Neural progenitor cell (in vitro differentiated cells): ENCODE measurements at regions not wholly inside any gene's neighbourhood (a gene's known extent, or its start where the extent isn't known, plus 50 kb on each side); places are given as distances from the start of the nearest gene placed in this dataset.

ENCODE experiments used
- DNase-seq: peaks from one replicate; pipeline ENCODE4 v3.0.0-alpha.2; 2016; ENCODE audit warnings: low spot score
- H2AFZ ChIP-seq: fragments of 200-600 bp; sonication (generic); replicated peaks from 2 replicates; pipeline ENCODE4 v1.6.1; 2016; ENCODE audit warnings: antibody characterized with exemption
- H3F3A ChIP-seq: fragments of 200-600 bp; sonication (generic); 2 replicates; pipeline ENCODE4 v1.6.1; 2016; ENCODE audit warnings: antibody characterized with exemption, low read depth
- H3K27ac ChIP-seq: fragments of 200-600 bp; sonication (generic); 2 replicates; pipeline ENCODE4 v1.5.1; 2016; ENCODE audit warnings: mild to moderate bottlenecking
- H3K27me3 ChIP-seq: fragments of 200-600 bp; sonication (generic); 2 replicates; pipeline ENCODE4 v1.6.1; 2016; ENCODE audit warnings: mild to moderate bottlenecking, moderate library complexity
- H3K36me3 ChIP-seq: fragments of 200-600 bp; sonication (generic); 2 replicates; pipeline ENCODE4 v1.5.1; 2016
- H3K4me1 ChIP-seq: fragments of 200-600 bp; sonication (generic); 2 replicates; pipeline ENCODE4 v1.6.1; 2016; ENCODE audit warnings: mixed run types
- H3K4me2 ChIP-seq: fragments of 200-600 bp; sonication (generic); 2 replicates; pipeline ENCODE4 v1.6.1; 2016
- H3K4me3 ChIP-seq: fragments of 200-600 bp; sonication (generic); 2 replicates; pipeline ENCODE4 v1.5.1; 2016
- H3K79me2 ChIP-seq: fragments of 200-600 bp; sonication (generic); 2 replicates; pipeline ENCODE4 v1.6.1; 2016; ENCODE audit warnings: low read depth
- H3K9ac ChIP-seq: fragments of 200-600 bp; sonication (generic); 2 replicates; pipeline ENCODE4 v1.6.1; 2016
- H3K9me3 ChIP-seq: fragments of 200-600 bp; sonication (generic); 2 replicates; pipeline ENCODE4 v1.5.1; 2016; ENCODE audit warnings: low read depth
- H4K20me1 ChIP-seq: fragments of 200-600 bp; sonication (generic); 2 replicates; pipeline ENCODE4 v1.6.1; 2016; ENCODE audit warnings: low read depth
- H3K27ac Mint-ChIP-seq: 3 replicates; pipeline ENCODE4 v1.8.0; 2021; ENCODE audit warnings: mixed read lengths
- H3K27me3 Mint-ChIP-seq: 2 replicates; pipeline ENCODE4 v1.8.0; 2022; ENCODE audit warnings: low read depth, mild to moderate bottlenecking, inconsistent platforms, moderate library complexity, mixed read lengths; ENCODE audit not compliant: insufficient read depth
- H3K36me3 Mint-ChIP-seq: 3 replicates; pipeline ENCODE4 v1.8.0; 2021; ENCODE audit warnings: mixed read lengths
- H3K4me1 Mint-ChIP-seq: 3 replicates; pipeline ENCODE4 v1.8.0; 2021; ENCODE audit warnings: mixed read lengths
- H3K4me3 Mint-ChIP-seq: 3 replicates; pipeline ENCODE4 v1.8.0; 2021; ENCODE audit warnings: mild to moderate bottlenecking, moderate library complexity, mixed read lengths
- H3K9me3 Mint-ChIP-seq: 3 replicates; pipeline ENCODE4 v1.8.0; 2020; ENCODE audit warnings: mixed read lengths
- CTCF ChIP-seq: fragments of 200-600 bp; sonication (generic); IDR thresholded peaks from 2 replicates; pipeline ENCODE4 v1.5.1; 2017; ENCODE audit warnings: antibody characterized with exemption, mild to moderate bottlenecking
- EZH2 ChIP-seq: fragments of 200-600 bp; sonication (generic); IDR thresholded peaks from 2 replicates; pipeline ENCODE4 v1.6.1; 2017; ENCODE audit warnings: antibody characterized with exemption, mild to moderate bottlenecking, moderate library complexity
- EZH2phosphoT487 ChIP-seq: fragments of 200-600 bp; sonication (generic); IDR thresholded peaks from 2 replicates; pipeline ENCODE4 v1.6.1; 2017; ENCODE audit warnings: antibody characterized with exemption

DNA sequence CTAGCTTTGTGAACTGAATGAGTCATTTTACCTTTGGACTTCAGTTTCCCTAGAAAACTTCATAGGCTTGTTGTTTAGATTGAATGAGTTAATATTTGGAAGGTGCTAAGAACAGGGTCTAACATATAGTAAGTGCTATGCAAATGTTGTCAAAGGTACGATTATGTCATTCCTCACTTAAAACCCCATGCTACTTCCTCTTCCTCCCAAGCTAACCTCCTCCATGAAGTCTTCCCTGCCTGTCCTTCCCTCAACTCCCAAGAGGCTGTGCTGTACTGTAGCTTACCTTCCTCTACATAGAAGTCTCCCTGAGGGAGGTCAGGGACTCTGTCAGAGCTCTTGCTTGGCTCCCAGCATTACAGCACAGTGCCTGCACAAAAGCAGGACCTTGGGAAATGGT lies 103.4 kb upstream of the PJA1 start:
- Mint-ChIP-seq H3K4me1 (peaks cover 16% of the 10 kb centered on the region), H3K4me3 (no peak overlapping the region), H3K9me3 (peaks cover 2% of the 10 kb centered on the region), H3K36me3 (no peaks in the 10 kb centered on the region), H3K27ac (no peak overlapping the region), H3K27me3 (peaks cover 9% of the 10 kb centered on the region)
- Histone ChIP-seq H3K27ac (no peak overlapping the region), H3K27me3 (peaks cover 54% of the 10 kb centered on the region), H3K4me3 (no peak overlapping the region), H3K9ac (no peak overlapping the region), H3K4me1 (peaks cover 3% of the 10 kb centered on the region), H2AFZ (no peak overlapping the region), H3F3A (no peaks in the 10 kb centered on the region), H3K36me3 (no peaks in the 10 kb centered on the region), H4K20me1 (no peaks in the 10 kb centered on the region), H3K9me3 (no peaks in the 10 kb centered on the region), H3K4me2 (no peak overlapping the region), H3K79me2 (no peaks in the 10 kb centered on the region)
- DNase-seq, result no peak
- TF ChIP-seq EZH2phosphoT487 (no peak), CTCF (no peak), EZH2 (no peak)

DNA sequence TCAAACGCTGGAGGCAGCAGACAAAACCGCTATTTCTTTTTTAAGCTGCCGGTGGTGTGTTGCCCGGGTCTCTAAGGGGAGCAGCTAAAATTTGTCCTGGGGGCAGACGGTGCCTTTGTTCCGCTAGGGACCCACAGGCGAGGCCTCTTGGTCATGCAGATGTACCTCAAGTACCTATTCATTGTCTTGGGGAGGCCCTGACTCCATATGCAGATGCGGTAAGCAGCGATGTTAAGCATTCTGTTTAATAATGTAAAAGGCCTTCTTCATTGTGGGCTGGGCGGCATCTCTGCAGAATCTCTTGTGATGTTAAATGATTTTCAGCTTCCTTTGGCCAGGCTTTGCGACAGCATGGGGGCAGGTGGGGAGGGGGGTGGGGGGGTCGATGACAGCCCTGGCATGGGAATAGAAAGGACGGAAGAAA lies 98.9 kb upstream of the PJA1 start:
- Mint-ChIP-seq H3K27me3 (peaks cover 18% of the 10 kb centered on the region), H3K27ac (peak overlapping the region; percentile 39), H3K36me3 (no peaks in the 10 kb centered on the region), H3K9me3 (peaks cover 5% of the 10 kb centered on the region), H3K4me1 (peaks cover 34% of the 10 kb centered on the region), H3K4me3 (peak overlapping the region; percentile 6)
- Histone ChIP-seq H4K20me1 (no peaks in the 10 kb centered on the region), H3K79me2 (no peaks in the 10 kb centered on the region), H3F3A (no peaks in the 10 kb centered on the region), H3K9me3 (no peaks in the 10 kb centered on the region), H2AFZ (no peak overlapping the region), H3K27me3 (peaks cover 96% of the 10 kb centered on the region), H3K4me1 (peaks cover 10% of the 10 kb centered on the region), H3K4me2 (peak overlapping the region; percentile 36), H3K9ac (no peak overlapping the region), H3K36me3 (no peaks in the 10 kb centered on the region), H3K4me3 (peak overlapping the region; percentile 29), H3K27ac (no peak overlapping the region)
- TF ChIP-seq EZH2 (no peak), EZH2phosphoT487 (no peak), CTCF (no peak)
- DNase-seq, result peak; percentile 14

DNA sequence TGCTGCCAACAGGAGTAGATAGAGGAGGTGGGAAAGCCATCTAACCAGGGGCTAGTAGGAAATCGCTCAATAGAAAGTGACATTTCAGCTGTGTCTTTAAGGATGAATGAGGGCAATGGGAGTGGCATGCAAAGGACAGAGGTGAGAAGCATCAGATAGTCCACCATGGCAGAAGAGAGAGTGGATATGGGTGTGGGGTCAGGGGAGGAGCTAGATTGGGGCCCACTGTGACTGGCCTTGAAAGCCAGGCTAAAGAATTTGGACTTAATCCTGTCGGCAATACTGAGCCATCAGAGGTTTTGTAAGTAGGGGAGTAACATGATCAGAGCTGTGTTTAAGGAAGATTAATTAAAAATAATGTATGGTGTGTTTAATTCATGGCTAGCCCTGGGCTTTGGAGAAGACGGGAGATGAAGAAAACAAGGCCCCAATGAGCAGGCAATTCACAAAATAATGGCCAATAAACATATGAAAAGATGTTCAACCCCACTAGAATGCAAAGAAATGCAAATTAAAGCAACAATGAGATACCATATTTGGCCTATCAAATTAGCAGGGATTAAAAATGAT lies 98.1 kb upstream of the PJA1 start:
- H3K27ac ChIP-seq, result no peak overlapping the region
- Mint-ChIP-seq H3K36me3 (no peaks in the 10 kb centered on the region), H3K27me3 (peaks cover 18% of the 10 kb centered on the region), H3K9me3 (peaks cover 5% of the 10 kb centered on the region), H3K27ac (peak overlapping the region; percentile 12), H3K4me3 (peak overlapping the region; percentile 6), H3K4me1 (peaks cover 36% of the 10 kb centered on the region)
- peaks cover 10% of the 10 kb centered on the region for H3K4me1 ChIP-seq
- H3K36me3 ChIP-seq, result no peaks in the 10 kb centered on the region
- no peaks in the 10 kb centered on the region for H4K20me1 ChIP-seq
- TF ChIP-seq EZH2phosphoT487 (no peak), EZH2 (no peak), CTCF (no peak)
- H3K27me3 ChIP-seq, result peaks cover 94% of the 10 kb centered on the region
- peak overlapping the region; percentile 36 for H3K4me2 ChIP-seq
- peak overlapping the region; percentile 29 for H3K4me3 ChIP-seq
- no peaks in the 10 kb centered on the region for H3K9me3 ChIP-seq
- H3K79me2 ChIP-seq, result no peaks in the 10 kb centered on the region
- no peak overlapping the region for H3K9ac ChIP-seq
- no peaks in the 10 kb centered on the region for H3F3A ChIP-seq
- DNase-seq, result no peak
- no peak overlapping the region for H2AFZ ChIP-seq
